ENCODE measurements at regions not wholly inside any gene's neighbourhood (a gene's known extent, or its start where the extent isn't known, plus 50 kb on each side); places are given as distances from the start of the nearest gene placed in this dataset.

DNA sequence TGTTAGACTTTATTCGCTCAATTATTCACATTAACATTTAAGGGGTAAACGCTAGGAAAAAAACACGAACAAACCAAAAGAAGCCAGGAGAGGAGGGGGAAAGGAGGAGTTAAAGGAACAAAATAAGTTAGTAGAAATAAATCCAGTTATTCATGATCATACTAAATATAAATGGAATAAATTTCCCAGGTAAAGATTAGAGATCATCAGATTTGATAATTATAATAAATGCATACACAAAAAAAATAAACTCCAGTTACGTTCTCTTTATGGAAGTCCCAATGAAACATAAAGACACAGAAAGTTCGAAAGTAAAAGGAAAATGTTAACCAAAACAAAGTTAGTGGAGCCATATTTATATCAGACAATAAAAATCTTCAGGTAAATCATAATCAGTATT lies 568.7 kb upstream of the NOX3 start:
- Histone ChIP-seq H2BK120ac (ENCODE audit: low read depth, low read length) (no peak overlapping the region), H3K4me1 (ENCODE audit: control insufficient read depth, insufficient read depth, low read depth, low read length) (no peaks in the 10 kb centered on the region), H3K36me3 (ENCODE audit: control insufficient read depth in 1 of 2, insufficient read depth in 2 of 2, low read depth in 1 of 2, low read length in 2 of 2) (no peaks in the 10 kb centered on the region), H3K79me1 (replicated peaks; ENCODE audit: low read length, poor library complexity, severe bottlenecking) (no peaks in the 10 kb centered on the region), H2AFZ (ENCODE audit: low read depth, low read length) (no peak overlapping the region), H3K27me3 (ENCODE audit: control insufficient read depth in 1 of 2, insufficient read depth in 1 of 2, low read length in 2 of 2) (no peaks in the 10 kb centered on the region), H2BK5ac (ENCODE audit: low read depth, low read length, poor library complexity, severe bottlenecking) (no peak overlapping the region), H3K9ac (ENCODE audit: low read length) (no peak overlapping the region), H2BK12ac (ENCODE audit: low read length in 2 of 2) (no peak overlapping the region), H3K4me3 (ENCODE audit: insufficient read depth in 1 of 2, low read depth in 1 of 2, low read length in 2 of 2) (no peak overlapping the region), H2BK15ac (ENCODE audit: low read depth, poor library complexity, severe bottlenecking) (no peak overlapping the region), H3K4me2 (ENCODE audit: low read length, poor library complexity, severe bottlenecking) (no peak overlapping the region), H4K8ac (ENCODE audit: low read length) (no peak overlapping the region), H3K27ac (ENCODE audit: low read length, poor library complexity, severe bottlenecking) (no peak overlapping the region), H3K14ac (ENCODE audit: low read length in 2 of 2) (no peak overlapping the region), H3K18ac (ENCODE audit: low read depth in 1 of 2, low read length in 2 of 2) (no peak overlapping the region), H2AK5ac (ENCODE audit: low read length, severe bottlenecking) (no peak overlapping the region), H4K91ac (ENCODE audit: low read length) (no peak overlapping the region), H3K9me3 (ENCODE audit: control insufficient read depth, low read length) (peaks cover 34% of the 10 kb centered on the region), H3K23ac (ENCODE audit: low read length in 2 of 2) (no peak overlapping the region), H3K4ac (ENCODE audit: low read depth in 1 of 2, low read length in 2 of 2) (no peak overlapping the region)
- WGBS, result no CpG with 5 or more reads among the region's 5 CpGs
- no peak for DNase-seq

DNA sequence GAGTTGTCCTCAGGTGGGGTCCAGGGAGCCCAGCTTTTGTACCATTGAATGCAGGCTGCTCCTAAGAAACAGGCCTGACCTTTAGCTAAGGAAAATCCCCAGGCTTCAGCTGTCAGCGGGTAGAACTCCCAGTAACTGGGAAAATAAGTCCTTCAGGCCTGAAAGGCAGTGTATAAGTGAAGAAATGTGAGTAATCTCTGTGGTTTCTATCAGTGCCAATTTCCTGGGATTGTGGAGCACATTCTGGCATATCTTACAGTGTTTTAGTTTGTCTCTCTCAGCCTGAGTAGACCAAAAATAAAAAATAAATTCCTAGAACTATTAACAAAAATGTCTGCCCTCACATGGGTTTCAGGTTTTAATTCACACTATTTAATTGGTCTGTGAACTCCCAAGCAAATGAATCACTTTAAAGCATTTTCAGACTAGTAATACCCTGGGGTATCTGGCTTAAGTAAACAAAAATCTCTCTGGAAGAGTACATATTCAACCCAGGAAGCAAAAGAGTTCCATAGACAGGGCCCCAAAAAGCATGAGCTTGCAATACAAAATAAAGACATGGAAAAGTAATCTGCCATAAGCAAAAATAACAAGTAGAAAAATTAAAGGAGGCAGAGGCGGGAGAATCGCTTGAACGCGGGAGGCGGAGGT lies 566.2 kb upstream of the NOX3 start:
- 75% methylated on average over 5 of the region's 6 CpGs for WGBS
- no peak overlapping the region for H3K23ac ChIP-seq (ENCODE audit: low read length in 2 of 2)
- no peak overlapping the region for H3K27ac ChIP-seq (ENCODE audit: low read length, poor library complexity, severe bottlenecking)
- no peaks in the 10 kb centered on the region for H3K36me3 ChIP-seq (ENCODE audit: control insufficient read depth in 1 of 2, insufficient read depth in 2 of 2, low read depth in 1 of 2, low read length in 2 of 2)
- peak overlapping the region; percentile 81 for H4K8ac ChIP-seq (ENCODE audit: low read length)
- H2AK5ac ChIP-seq (ENCODE audit: low read length, severe bottlenecking), result no peak overlapping the region
- no peaks in the 10 kb centered on the region for H3K27me3 ChIP-seq (ENCODE audit: control insufficient read depth in 1 of 2, insufficient read depth in 1 of 2, low read length in 2 of 2)
- H3K9me3 ChIP-seq (ENCODE audit: control insufficient read depth, low read length), result peaks cover 23% of the 10 kb centered on the region
- H3K4me3 ChIP-seq (ENCODE audit: insufficient read depth in 1 of 2, low read depth in 1 of 2, low read length in 2 of 2), result no peak overlapping the region
- H3K4ac ChIP-seq (ENCODE audit: low read depth in 1 of 2, low read length in 2 of 2), result peak overlapping the region; percentile 9 to 45
- H4K91ac ChIP-seq (ENCODE audit: low read length), result peak overlapping the region; percentile 12
- peak overlapping the region in 1 of 2 experiments; percentile 61 for H3K18ac ChIP-seq (ENCODE audit: low read depth in 1 of 2, low read length in 2 of 2)
- no peak overlapping the region for H3K4me2 ChIP-seq (ENCODE audit: low read length, poor library complexity, severe bottlenecking)
- H2BK12ac ChIP-seq (ENCODE audit: low read length in 2 of 2), result peak overlapping the region; percentile 82 to 96
- peak overlapping the region; percentile 54 for H2AFZ ChIP-seq (ENCODE audit: low read depth, low read length)
- no peaks in the 10 kb centered on the region for H3K79me1 ChIP-seq (replicated peaks; ENCODE audit: low read length, poor library complexity, severe bottlenecking)
- H2BK120ac ChIP-seq (ENCODE audit: low read depth, low read length), result peak overlapping the region; percentile 12
- H2BK5ac ChIP-seq (ENCODE audit: low read depth, low read length, poor library complexity, severe bottlenecking), result no peak overlapping the region
- H3K4me1 ChIP-seq (ENCODE audit: control insufficient read depth, insufficient read depth, low read depth, low read length), result no peaks in the 10 kb centered on the region
- no peak overlapping the region for H2BK15ac ChIP-seq (ENCODE audit: low read depth, poor library complexity, severe bottlenecking)
- peak overlapping the region; percentile 69 for H3K9ac ChIP-seq (ENCODE audit: low read length)
- H3K14ac ChIP-seq (ENCODE audit: low read length in 2 of 2), result no peak overlapping the region
- DNase-seq, result peak; percentile 84

DNA sequence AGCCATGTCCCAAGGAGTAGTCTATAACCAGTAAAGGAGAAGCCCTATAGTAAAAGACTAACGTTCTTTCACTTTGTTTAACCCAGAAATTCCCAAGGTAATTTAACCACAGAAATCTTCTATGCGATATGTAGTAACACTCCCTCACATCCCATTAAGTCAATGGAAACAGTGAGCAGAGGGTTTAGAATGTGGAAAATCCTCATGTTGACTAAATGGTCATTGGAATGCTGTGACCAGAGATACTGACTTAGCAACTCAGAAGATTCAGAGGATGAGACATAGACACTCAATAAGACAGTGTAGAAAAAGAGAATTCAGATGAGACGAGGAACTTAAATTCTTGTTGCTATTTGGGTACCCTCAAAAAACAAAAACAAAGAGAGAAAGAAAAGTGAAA lies 562.2 kb upstream of the NOX3 start:
- Histone ChIP-seq H3K4me2 (ENCODE audit: low read length, poor library complexity, severe bottlenecking) (no peak overlapping the region), H3K23ac (ENCODE audit: low read length in 2 of 2) (no peak overlapping the region), H4K91ac (ENCODE audit: low read length) (no peak overlapping the region), H2BK120ac (ENCODE audit: low read depth, low read length) (no peak overlapping the region), H2BK15ac (ENCODE audit: low read depth, poor library complexity, severe bottlenecking) (no peak overlapping the region), H3K27me3 (ENCODE audit: control insufficient read depth in 1 of 2, insufficient read depth in 1 of 2, low read length in 2 of 2) (no peaks in the 10 kb centered on the region), H3K4ac (ENCODE audit: low read depth in 1 of 2, low read length in 2 of 2) (no peak overlapping the region), H3K9ac (ENCODE audit: low read length) (peak overlapping the region; percentile 7), H2BK12ac (ENCODE audit: low read length in 2 of 2) (no peak overlapping the region), H2BK5ac (ENCODE audit: low read depth, low read length, poor library complexity, severe bottlenecking) (no peak overlapping the region), H4K8ac (ENCODE audit: low read length) (no peak overlapping the region), H2AFZ (ENCODE audit: low read depth, low read length) (no peak overlapping the region), H2AK5ac (ENCODE audit: low read length, severe bottlenecking) (no peak overlapping the region), H3K4me3 (ENCODE audit: insufficient read depth in 1 of 2, low read depth in 1 of 2, low read length in 2 of 2) (no peak overlapping the region), H3K14ac (ENCODE audit: low read length in 2 of 2) (no peak overlapping the region), H3K36me3 (ENCODE audit: control insufficient read depth in 1 of 2, insufficient read depth in 2 of 2, low read depth in 1 of 2, low read length in 2 of 2) (no peaks in the 10 kb centered on the region), H3K79me1 (replicated peaks; ENCODE audit: low read length, poor library complexity, severe bottlenecking) (no peaks in the 10 kb centered on the region), H3K18ac (ENCODE audit: low read depth in 1 of 2, low read length in 2 of 2) (no peak overlapping the region), H3K27ac (ENCODE audit: low read length, poor library complexity, severe bottlenecking) (no peak overlapping the region), H3K9me3 (ENCODE audit: control insufficient read depth, low read length) (no peaks in the 10 kb centered on the region), H3K4me1 (ENCODE audit: control insufficient read depth, insufficient read depth, low read depth, low read length) (no peaks in the 10 kb centered on the region)
- DNase-seq, result peak; percentile 94
- 55% methylated on average over 1 of the region's 3 CpGs for WGBS

DNA sequence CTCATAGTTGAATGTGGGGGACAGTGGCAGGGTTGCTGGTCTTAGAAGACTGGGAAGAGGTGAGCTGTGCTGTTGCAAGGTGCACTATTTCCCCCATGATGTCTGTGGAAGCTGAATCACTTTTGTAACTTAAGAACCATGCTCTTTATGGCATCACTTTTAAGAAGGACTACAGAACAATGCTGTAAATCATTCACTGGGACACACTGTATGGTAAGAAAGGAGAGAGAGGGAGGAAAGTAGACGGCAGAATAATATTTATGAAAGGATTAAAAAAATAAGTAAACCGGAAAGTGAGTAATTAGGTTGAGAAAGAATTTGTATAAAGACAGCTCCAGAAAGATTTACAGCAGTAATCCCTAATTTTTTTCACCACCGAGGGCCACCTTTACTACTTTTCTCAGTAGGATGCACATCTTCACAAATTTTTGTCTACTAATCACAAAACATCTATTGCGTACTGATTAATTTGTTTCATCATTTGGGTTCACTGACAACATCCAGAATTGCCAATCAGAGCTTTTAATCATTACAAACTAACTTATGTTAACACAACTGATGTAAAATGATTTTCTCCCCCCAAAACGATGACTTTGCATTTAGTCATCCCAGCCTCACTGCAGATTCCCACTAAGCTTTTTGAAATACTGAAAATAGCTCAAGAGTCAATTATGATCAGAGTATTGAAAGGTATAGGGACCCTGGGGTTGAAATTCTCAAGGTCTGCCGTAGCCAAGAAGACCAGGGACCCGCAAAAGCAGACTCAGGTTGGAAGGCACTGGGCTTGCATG lies 560.7 kb upstream of the NOX3 start:
- Histone ChIP-seq H3K9ac (ENCODE audit: low read length) (no peak overlapping the region), H2AK5ac (ENCODE audit: low read length, severe bottlenecking) (no peak overlapping the region), H2BK120ac (ENCODE audit: low read depth, low read length) (no peak overlapping the region), H2BK15ac (ENCODE audit: low read depth, poor library complexity, severe bottlenecking) (no peak overlapping the region), H3K4me3 (ENCODE audit: insufficient read depth in 1 of 2, low read depth in 1 of 2, low read length in 2 of 2) (no peak overlapping the region), H2BK12ac (ENCODE audit: low read length in 2 of 2) (no peak overlapping the region), H3K4me2 (ENCODE audit: low read length, poor library complexity, severe bottlenecking) (no peak overlapping the region), H3K27ac (ENCODE audit: low read length, poor library complexity, severe bottlenecking) (no peak overlapping the region), H3K14ac (ENCODE audit: low read length in 2 of 2) (no peak overlapping the region), H3K4ac (ENCODE audit: low read depth in 1 of 2, low read length in 2 of 2) (no peak overlapping the region), H3K9me3 (ENCODE audit: control insufficient read depth, low read length) (no peaks in the 10 kb centered on the region), H4K8ac (ENCODE audit: low read length) (no peak overlapping the region), H3K27me3 (ENCODE audit: control insufficient read depth in 1 of 2, insufficient read depth in 1 of 2, low read length in 2 of 2) (no peaks in the 10 kb centered on the region), H3K23ac (ENCODE audit: low read length in 2 of 2) (no peak overlapping the region), H3K79me1 (replicated peaks; ENCODE audit: low read length, poor library complexity, severe bottlenecking) (no peaks in the 10 kb centered on the region), H4K91ac (ENCODE audit: low read length) (no peak overlapping the region), H3K4me1 (ENCODE audit: control insufficient read depth, insufficient read depth, low read depth, low read length) (no peaks in the 10 kb centered on the region), H3K18ac (ENCODE audit: low read depth in 1 of 2, low read length in 2 of 2) (no peak overlapping the region), H2AFZ (ENCODE audit: low read depth, low read length) (no peak overlapping the region), H3K36me3 (ENCODE audit: control insufficient read depth in 1 of 2, insufficient read depth in 2 of 2, low read depth in 1 of 2, low read length in 2 of 2) (no peaks in the 10 kb centered on the region), H2BK5ac (ENCODE audit: low read depth, low read length, poor library complexity, severe bottlenecking) (no peak overlapping the region)
- WGBS, result 86% methylated on average over 6 of the region's 7 CpGs
- DNase-seq, result peak; percentile 71
